Neuronal stem cell (in vitro differentiated cells): ENCODE measurements at regions not wholly inside any gene's neighbourhood (a gene's known extent, or its start where the extent isn't known, plus 50 kb on each side); places are given as distances from the start of the nearest gene placed in this dataset.

ENCODE experiments used
- DNase-seq: peaks from one replicate; pipeline ENCODE4 v3.0.0-alpha.2; 2013; ENCODE audit warnings: low spot score
- H2AFZ ChIP-seq: one replicate; pipeline ENCODE4 v1.6.1; 2013; ENCODE audit warnings: mild to moderate bottlenecking, low read length, inconsistent platforms
- H2AK5ac ChIP-seq: 2 replicates; pipeline ENCODE4 v1.6.1; 2013; ENCODE audit warnings: low read depth, mild to moderate bottlenecking, inconsistent platforms, low read length, moderate library complexity, mixed read lengths
- H2BK120ac ChIP-seq: 2 replicates; pipeline ENCODE4 v1.6.1; 2013; ENCODE audit warnings: low read depth, mild to moderate bottlenecking, inconsistent platforms, low read length, moderate library complexity, mixed read lengths
- H2BK12ac ChIP-seq: one replicate; pipeline ENCODE4 v1.6.1; 2013; ENCODE audit warnings: low read length, inconsistent platforms
- H2BK15ac ChIP-seq: 2 replicates; pipeline ENCODE4 v1.6.1; 2013; ENCODE audit warnings: mild to moderate bottlenecking, low read length, inconsistent platforms, mixed read lengths
- H2BK5ac ChIP-seq: one replicate; pipeline ENCODE4 v1.6.1; 2013; ENCODE audit warnings: inconsistent platforms, mild to moderate bottlenecking, low read length, moderate library complexity
- H3K14ac ChIP-seq: one replicate; pipeline ENCODE4 v1.6.1; 2013; ENCODE audit warnings: low read length, inconsistent platforms
- H3K18ac ChIP-seq: 2 replicates; pipeline ENCODE4 v1.6.1; 2013; ENCODE audit warnings: low read length, inconsistent platforms
- H3K23ac ChIP-seq: 2 replicates; pipeline ENCODE4 v1.6.1; 2013; ENCODE audit warnings: low read depth, mild to moderate bottlenecking, mixed read lengths, low read length, inconsistent platforms; ENCODE audit not compliant: poor library complexity
- H3K27ac ChIP-seq: replicated peaks from 3 replicates; pipeline ENCODE4 v1.5.1; 2013; ENCODE audit warnings: low read length, inconsistent platforms
- H3K27me3 ChIP-seq, 3 experiments: 2 replicates each; pipeline ENCODE4 v1.6.1; 2013; ENCODE audit warnings: low read length in 3 of 3, mild to moderate bottlenecking in 2 of 3, inconsistent platforms in 1 of 3, low read depth in 1 of 3, mixed read lengths in 1 of 3, moderate library complexity in 1 of 3; ENCODE audit not compliant: control insufficient read depth in 3 of 3, insufficient read depth in 3 of 3
- H3K36me3 ChIP-seq, 2 donors: replicated peaks in 1 of 2; 2 replicates each; pipeline ENCODE4 v1.6.1; 2013; ENCODE audit warnings: low read length in 2 of 2; ENCODE audit not compliant: control insufficient read depth in 2 of 2, insufficient read depth in 2 of 2
- H3K4ac ChIP-seq: 2 replicates; pipeline ENCODE4 v1.6.1; 2013; ENCODE audit warnings: inconsistent platforms, mild to moderate bottlenecking, low read length, moderate library complexity
- H3K4me1 ChIP-seq, 2 donors: 1 replicate in 1 of 2; 2 replicates in 1 of 2; pipeline ENCODE4 v1.6.1; 2013; ENCODE audit warnings: low read length in 2 of 2, low read depth in 1 of 2; ENCODE audit not compliant: control insufficient read depth in 2 of 2, insufficient read depth in 1 of 2
- H3K4me2 ChIP-seq: one replicate; pipeline ENCODE4 v1.6.1; 2013; ENCODE audit warnings: mild to moderate bottlenecking, low read length, inconsistent platforms; ENCODE audit not compliant: insufficient read depth, poor library complexity, severe bottlenecking
- H3K4me3 ChIP-seq, 2 donors: 2 replicates each; pipeline ENCODE4 v1.5.1; 2013; ENCODE audit warnings: low read length in 2 of 2, mild to moderate bottlenecking in 2 of 2, inconsistent platforms in 1 of 2, moderate library complexity in 1 of 2
- H3K79me1 ChIP-seq: one replicate; pipeline ENCODE4 v1.6.1; 2013; ENCODE audit warnings: low read depth, mild to moderate bottlenecking, inconsistent platforms, low read length, moderate library complexity
- H3K9ac ChIP-seq: one replicate; pipeline ENCODE4 v1.6.1; 2013; ENCODE audit warnings: mild to moderate bottlenecking, low read depth, low read length, inconsistent platforms; ENCODE audit not compliant: poor library complexity
- H3K9me3 ChIP-seq, 2 donors: replicated peaks in 1 of 2; 2 replicates each; pipeline versions ENCODE3 to v1.6.1; 2013; ENCODE audit warnings: low read length in 2 of 2, mild to moderate bottlenecking in 2 of 2, inconsistent platforms in 1 of 2, low read depth in 1 of 2, mixed read lengths in 1 of 2, moderate library complexity in 1 of 2; ENCODE audit not compliant: control insufficient read depth in 2 of 2, insufficient read depth in 1 of 2
- H4K8ac ChIP-seq: one replicate; pipeline ENCODE4 v1.6.1; 2013; ENCODE audit warnings: low read depth, mild to moderate bottlenecking, inconsistent platforms, low read length, moderate library complexity
- H4K91ac ChIP-seq: one replicate; pipeline ENCODE4 v1.6.1; 2013; ENCODE audit warnings: low read length, low read depth, mild to moderate bottlenecking, inconsistent platforms; ENCODE audit not compliant: poor library complexity
- WGBS, 2 donors: extraction: QIAGEN DNeasy Blood & Tissue Kit; methylation state at CpG; one replicate each; pipeline ENCODE4 v1.1.7; 2013; ENCODE audit warnings: missing lambda C conversion rate in 2 of 2, mixed read lengths in 1 of 2; ENCODE audit not compliant: insufficient read length in 2 of 2, insufficient replicate concordance in 1 of 2; ENCODE audit errors: extremely low coverage in 2 of 2; 5-methylcytosine and 5-hydroxymethylcytosine counted together

DNA sequence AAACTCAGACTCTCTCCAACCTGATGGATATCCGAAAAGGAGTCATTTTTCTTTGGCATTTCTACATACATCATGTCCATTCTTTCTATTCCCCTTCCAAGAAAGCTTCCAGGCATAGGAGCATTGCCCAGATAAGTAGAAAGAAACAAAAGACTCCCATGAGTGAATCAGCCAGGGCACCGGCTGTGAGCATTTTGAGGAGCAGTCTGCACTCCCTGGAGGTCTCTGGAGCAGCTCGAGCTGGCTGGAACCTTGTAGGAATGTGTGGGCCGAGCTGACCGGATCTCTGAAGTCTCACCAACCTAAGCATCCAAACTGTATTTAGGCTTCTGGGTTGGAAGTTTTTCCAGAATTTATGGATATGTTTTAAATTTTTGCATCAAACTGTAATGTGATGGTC, 161.4 kb upstream of the TRPC7 start:
- WGBS, 2 donors = no CpG with 5 or more reads among the region's 5 CpGs
- Histone ChIP-seq H3K79me1 (no peaks in the 10 kb centered on the region), H3K36me3 (no peaks in the 10 kb centered on the region), H2BK120ac (no peak overlapping the region), H3K4me3 (no peak overlapping the region), H3K27me3 (no peaks in the 10 kb centered on the region), H4K91ac (no peak overlapping the region), H3K27ac (no peak overlapping the region), H3K4ac (no peak overlapping the region), H3K4me1 (peaks cover 0 to 5% of the 10 kb centered on the region in 2 donors), H2BK15ac (no peak overlapping the region), H3K23ac (no peak overlapping the region), H3K9ac (no peak overlapping the region), H4K8ac (no peak overlapping the region), H2BK12ac (no peak overlapping the region), H3K4me2 (no peak overlapping the region), H3K9me3 (no peaks in the 10 kb centered on the region), H2BK5ac (no peak overlapping the region), H2AK5ac (no peak overlapping the region), H3K14ac (no peak overlapping the region), H3K18ac (no peak overlapping the region), H2AFZ (no peak overlapping the region)
- DNase-seq = no peak

DNA sequence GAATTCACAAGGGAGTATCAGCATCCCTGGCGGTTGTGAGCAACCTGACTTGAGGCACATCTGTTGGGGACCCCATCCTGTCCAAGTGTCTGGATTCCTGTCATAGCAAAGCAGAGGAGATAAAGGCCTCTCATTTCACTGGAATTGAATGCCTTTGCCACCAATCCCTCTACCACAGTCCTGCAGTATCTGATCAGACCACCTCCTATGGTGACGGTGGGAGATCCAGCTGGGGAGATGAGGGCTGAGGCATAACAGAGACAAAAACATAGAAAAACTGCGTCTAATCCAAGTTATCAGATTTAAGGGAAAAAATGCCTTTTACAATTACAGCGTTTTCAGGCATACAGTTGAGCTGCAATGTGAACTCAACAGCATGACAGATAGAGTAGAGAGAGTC, 160.7 kb upstream of the TRPC7 start:
- no peaks in the 10 kb centered on the region for H3K36me3 ChIP-seq
- no peak overlapping the region for H2AK5ac ChIP-seq
- no peaks in the 10 kb centered on the region for H3K79me1 ChIP-seq
- no peak overlapping the region for H3K14ac ChIP-seq
- no peak overlapping the region for H2AFZ ChIP-seq
- no peak overlapping the region for H2BK5ac ChIP-seq
- WGBS, 2 donors = no CpG with 5 or more reads among the region's 4 CpGs
- H3K9me3 ChIP-seq = no peaks in the 10 kb centered on the region
- H4K91ac ChIP-seq = no peak overlapping the region
- no peak overlapping the region for H3K27ac ChIP-seq
- no peak overlapping the region for H3K18ac ChIP-seq
- H4K8ac ChIP-seq = no peak overlapping the region
- H3K9ac ChIP-seq = peak overlapping the region; percentile 51
- no peak overlapping the region for H3K4ac ChIP-seq
- H3K4me2 ChIP-seq = no peak overlapping the region
- peaks cover 0 to 5% of the 10 kb centered on the region in 2 donors for H3K4me1 ChIP-seq
- H3K23ac ChIP-seq = no peak overlapping the region
- no peak overlapping the region for H2BK15ac ChIP-seq
- no peak overlapping the region for H3K4me3 ChIP-seq
- no peak overlapping the region for H2BK12ac ChIP-seq
- no peak for DNase-seq
- H3K27me3 ChIP-seq = no peaks in the 10 kb centered on the region
- no peak overlapping the region for H2BK120ac ChIP-seq

DNA sequence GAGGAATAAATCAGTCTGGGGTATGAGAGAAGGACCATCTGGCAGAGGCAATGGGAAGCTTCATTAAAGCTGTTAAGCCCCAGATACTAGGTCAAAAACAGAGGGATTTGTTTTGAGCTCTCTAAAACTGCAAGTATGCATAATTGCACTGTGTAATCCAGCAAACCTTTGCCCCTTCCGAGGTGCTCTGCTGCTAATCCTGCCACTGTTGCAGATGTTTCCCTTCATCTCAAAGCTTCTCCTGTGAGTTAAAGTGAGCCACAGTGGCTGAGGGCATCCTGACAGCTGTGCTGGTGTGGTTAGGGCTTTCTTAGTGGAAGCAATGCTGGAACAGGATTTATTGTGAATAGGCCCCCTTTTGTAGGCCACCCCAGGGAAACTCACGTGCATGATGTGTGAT, 160.3 kb upstream of the TRPC7 start:
- no peak overlapping the region for H3K27ac ChIP-seq
- no peak overlapping the region for H3K18ac ChIP-seq
- H2BK120ac ChIP-seq = no peak overlapping the region
- no peaks in the 10 kb centered on the region for H3K79me1 ChIP-seq
- WGBS, 2 donors = no CpG with 5 or more reads among the region's 2 CpGs
- peaks cover 0 to 5% of the 10 kb centered on the region in 2 donors for H3K4me1 ChIP-seq
- H2AFZ ChIP-seq = no peak overlapping the region
- H2BK15ac ChIP-seq = no peak overlapping the region
- no peak overlapping the region for H2AK5ac ChIP-seq
- peak overlapping the region in 1 of 2 donors; percentile 30 for H3K4me3 ChIP-seq
- no peak overlapping the region for H4K91ac ChIP-seq
- no peak overlapping the region for H3K23ac ChIP-seq
- no peaks in the 10 kb centered on the region for H3K27me3 ChIP-seq
- no peaks in the 10 kb centered on the region for H3K9me3 ChIP-seq
- no peak for DNase-seq
- H3K9ac ChIP-seq = peak overlapping the region; percentile 51
- H3K14ac ChIP-seq = no peak overlapping the region
- H2BK12ac ChIP-seq = no peak overlapping the region
- no peak overlapping the region for H3K4ac ChIP-seq
- H3K36me3 ChIP-seq = no peaks in the 10 kb centered on the region
- no peak overlapping the region for H3K4me2 ChIP-seq
- no peak overlapping the region for H2BK5ac ChIP-seq
- H4K8ac ChIP-seq = no peak overlapping the region

DNA sequence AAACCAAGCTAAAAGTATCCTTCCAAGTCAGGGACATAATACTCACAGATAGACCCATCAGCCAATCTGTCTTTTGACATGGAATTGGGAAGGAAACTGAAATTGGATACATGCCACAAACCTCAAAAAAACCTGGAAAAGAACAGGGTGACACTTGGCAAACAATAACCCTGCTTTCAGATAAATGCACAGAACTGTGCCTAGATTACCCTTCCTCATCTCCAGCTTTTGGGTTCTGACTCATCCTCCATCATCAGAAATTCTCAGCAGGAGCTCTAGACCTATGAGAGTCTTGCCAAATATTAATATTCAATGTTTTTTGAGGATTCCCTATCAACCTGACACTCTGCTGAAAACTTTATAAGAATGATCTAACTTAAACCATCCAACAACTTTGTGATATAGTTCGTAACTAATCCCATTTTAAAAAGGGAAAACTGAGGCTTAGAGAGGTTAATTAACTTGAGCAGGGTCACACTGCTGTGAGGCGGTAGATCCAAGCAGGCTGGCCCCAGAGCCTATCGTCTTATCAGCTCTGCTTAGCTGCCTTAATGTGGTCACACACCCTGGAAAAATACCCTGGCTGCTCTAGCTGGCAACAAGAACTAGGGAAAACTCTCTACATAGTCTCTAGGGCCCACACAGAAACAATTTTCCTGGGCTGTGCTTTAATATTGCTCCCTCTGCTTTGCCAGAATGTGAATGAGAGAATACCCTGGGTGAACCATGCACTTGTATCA, 157.0 kb upstream of the TRPC7 start:
- H4K91ac ChIP-seq = no peak overlapping the region
- H3K4me3 ChIP-seq = no peak overlapping the region
- no peak overlapping the region for H2BK120ac ChIP-seq
- no peaks in the 10 kb centered on the region for H3K9me3 ChIP-seq
- no peak overlapping the region for H3K4ac ChIP-seq
- no peak overlapping the region for H4K8ac ChIP-seq
- no CpG with 5 or more reads among the region's 3 CpGs for WGBS, 2 donors
- no peak for DNase-seq
- H3K27ac ChIP-seq = no peak overlapping the region
- no peak overlapping the region for H2BK5ac ChIP-seq
- peaks cover 0 to 5% of the 10 kb centered on the region in 2 donors for H3K4me1 ChIP-seq
- H3K14ac ChIP-seq = no peak overlapping the region
- H3K23ac ChIP-seq = no peak overlapping the region
- no peak overlapping the region for H2AK5ac ChIP-seq
- H3K79me1 ChIP-seq = no peaks in the 10 kb centered on the region
- H3K9ac ChIP-seq = no peak overlapping the region
- H2BK15ac ChIP-seq = no peak overlapping the region
- no peak overlapping the region for H2BK12ac ChIP-seq
- H3K36me3 ChIP-seq = no peaks in the 10 kb centered on the region
- H3K27me3 ChIP-seq = no peaks in the 10 kb centered on the region
- H3K4me2 ChIP-seq = no peak overlapping the region
- H2AFZ ChIP-seq = no peak overlapping the region
- H3K18ac ChIP-seq = no peak overlapping the region
